ENCODE measurements at regions not wholly inside any gene's neighbourhood (a gene's known extent, or its start where the extent isn't known, plus 50 kb on each side); places are given as distances from the start of the nearest gene placed in this dataset.

GRCh38 chr5:29122306-29122705 lies 2071.2 kb upstream of the CDH6 start:
- DNase-seq: no peak

- DNase-seq: no peak
Observed at GRCh38 chr5:29114331-29114768, 2076.0 kb upstream of the CDH9 start.

- no peak for DNase-seq
Observed at GRCh38 chr5:29113516-29113915, 2075.1 kb upstream of the CDH9 start.

- no peak for DNase-seq
Observed at GRCh38 chr5:29099585-29099984, 2061.2 kb upstream of the CDH9 start.

GRCh38 chr5:29089591-29090130 lies 2051.3 kb upstream of the CDH9 start:
- DNase-seq: no peak

GRCh38 chr5:29085142-29085541 lies 2046.8 kb upstream of the CDH9 start:
- DNase-seq: no peak

GRCh38 chr5:29079771-29080170 lies 2041.4 kb upstream of the CDH9 start:
- no peak for DNase-seq

GRCh38 chr5:29077451-29077850 lies 2039.1 kb upstream of the CDH9 start:
- DNase-seq: no peak

GRCh38 chr5:29069104-29069402 lies 2030.7 kb upstream of the CDH9 start:
- DNase-seq: no peak

- no peak for DNase-seq
Observed at GRCh38 chr5:29061381-29061780, 2023.0 kb upstream of the CDH9 start.

- DNase-seq: no peak
Observed at GRCh38 chr5:29054694-29055093, 2016.3 kb upstream of the CDH9 start.

GRCh38 chr5:29054282-29054681 lies 2015.9 kb upstream of the CDH9 start:
- no peak for DNase-seq

GRCh38 chr5:29051509-29051908 lies 2013.1 kb upstream of the CDH9 start:
- no peak for DNase-seq

GRCh38 chr5:29042152-29042551 lies 2003.8 kb upstream of the CDH9 start:
- DNase-seq: no peak

GRCh38 chr5:29040404-29040803 lies 2002.0 kb upstream of the CDH9 start:
- DNase-seq: no peak

GRCh38 chr5:29039994-29040393 lies 2001.6 kb upstream of the CDH9 start:
- DNase-seq: no peak

- DNase-seq: no peak
Observed at GRCh38 chr5:29037716-29038115, 1999.3 kb upstream of the CDH9 start.

GRCh38 chr5:29024052-29024451 lies 1985.7 kb upstream of the CDH9 start:
- no peak for DNase-seq

GRCh38 chr5:29023541-29023940 lies 1985.2 kb upstream of the CDH9 start:
- DNase-seq: no peak

- DNase-seq: no peak
Observed at GRCh38 chr5:29017501-29017900, 1979.1 kb upstream of the CDH9 start.

GRCh38 chr5:29016067-29016466 lies 1977.7 kb upstream of the CDH9 start:
- DNase-seq: no peak

- no peak for DNase-seq
Observed at GRCh38 chr5:29015523-29015922, 1977.1 kb upstream of the CDH9 start.

- DNase-seq: no peak
Observed at GRCh38 chr5:29005386-29005785, 1967.0 kb upstream of the CDH9 start.

GRCh38 chr5:29002481-29002880 lies 1964.1 kb upstream of the CDH9 start:
- no peak for DNase-seq

- DNase-seq: no peak
Observed at GRCh38 chr5:29001666-29002065, 1963.3 kb upstream of the CDH9 start.

- no peak for DNase-seq
Observed at GRCh38 chr5:28984639-28985038, 1946.3 kb upstream of the CDH9 start.
